ENCODE measurements at regions not wholly inside any gene's neighbourhood (a gene's known extent, or its start where the extent isn't known, plus 50 kb on each side); places are given as distances from the start of the nearest gene placed in this dataset.
"Not testable (repeated sequence)": the region's sequence is repeated elsewhere in the genome, so short reads cannot be mapped to it uniquely, and the experiment has no call there.

- Mint-ChIP-seq H3K4me3 (no peak overlapping the region), H3K27me3 (peaks cover 1% of the 10 kb centered on the region)
- POLR2A ChIA-PET, result no interaction called here
These were observed 228.4 kb upstream of the RSPO3 start for GRCh38 chr6:126890055-126890454.

GRCh38 chr6:126891158-126891557 lies 227.3 kb upstream of the RSPO3 start:
- Mint-ChIP-seq H3K9me3 (peaks cover 2% of the 10 kb centered on the region), H3K27ac (no peak overlapping the region), H3K4me1 (ENCODE audit: low read depth) (no peaks in the 10 kb centered on the region), H3K36me3 (ENCODE audit: low read depth) (no peaks in the 10 kb centered on the region), H3K27me3 (peaks cover 1% of the 10 kb centered on the region), H3K4me3 (no peak overlapping the region)
- CTCF ChIA-PET, result no interaction called here
- POLR2A ChIA-PET, result no interaction called here
- intact Hi-C loops (cut with micrococcal nuclease), result no loop called here
- no peak for TF ChIP-seq CTCF (IDR thresholded peaks at IDR 0.05)
- no peak for DNase-seq
- no peak for ATAC-seq

More at GRCh38 chr6:126890055-126890454, 228.4 kb upstream of the RSPO3 start:
- CTCF ChIA-PET, result no interaction called here
- peaks cover 2% of the 10 kb centered on the region for H3K9me3 Mint-ChIP-seq
- H3K36me3 Mint-ChIP-seq (ENCODE audit: low read depth), result no peaks in the 10 kb centered on the region
- ATAC-seq (no peak), DNase-seq (no peak)
- no peak overlapping the region for H3K27ac Mint-ChIP-seq
- no peak for TF ChIP-seq CTCF (IDR thresholded peaks at IDR 0.05)
- intact Hi-C loops (cut with micrococcal nuclease), result no loop called here
- H3K4me1 Mint-ChIP-seq (ENCODE audit: low read depth), result no peaks in the 10 kb centered on the region

- ATAC-seq; H3K9me3 Mint-ChIP-seq; DNase-seq; H3K4me1 Mint-ChIP-seq (ENCODE audit: low read depth); H3K36me3 Mint-ChIP-seq (ENCODE audit: low read depth); H3K27me3 Mint-ChIP-seq; intact Hi-C loops (cut with micrococcal nuclease); POLR2A ChIA-PET; H3K4me3 Mint-ChIP-seq; CTCF ChIA-PET; H3K27ac Mint-ChIP-seq: not testable (repeated sequence)
These were observed 225.6 kb upstream of the RSPO3 start for GRCh38 chr6:126892869-126893268.

GRCh38 chr6:126897758-126898157 lies 220.7 kb upstream of the RSPO3 start:
- ATAC-seq, result no peak
- Mint-ChIP-seq H3K27me3 (no peaks in the 10 kb centered on the region), H3K4me1 (ENCODE audit: low read depth) (no peaks in the 10 kb centered on the region), H3K4me3 (no peak overlapping the region), H3K36me3 (ENCODE audit: low read depth) (no peaks in the 10 kb centered on the region), H3K27ac (no peak overlapping the region), H3K9me3 (no peaks in the 10 kb centered on the region)
- POLR2A ChIA-PET, result no interaction called here
- intact Hi-C loops (cut with micrococcal nuclease), result no loop called here
- no peak for TF ChIP-seq CTCF (IDR thresholded peaks at IDR 0.05)
- DNase-seq, result no peak
- CTCF ChIA-PET, result no interaction called here

- intact Hi-C loops (cut with micrococcal nuclease), result no loop called here
- H3K27me3 Mint-ChIP-seq, result no peaks in the 10 kb centered on the region
- CTCF ChIA-PET, result no interaction called here
These were observed 214.3 kb upstream of the RSPO3 start for GRCh38 chr6:126904176-126904575.

More at GRCh38 chr6:126904176-126904575, 214.3 kb upstream of the RSPO3 start:
- Mint-ChIP-seq H3K4me1 (ENCODE audit: low read depth) (no peaks in the 10 kb centered on the region), H3K4me3 (no peak overlapping the region), H3K9me3 (no peaks in the 10 kb centered on the region), H3K27ac (no peak overlapping the region), H3K36me3 (ENCODE audit: low read depth) (no peaks in the 10 kb centered on the region)
- POLR2A ChIA-PET, result no interaction called here
- DNase-seq, result no peak
- no peak for ATAC-seq
- TF ChIP-seq CTCF (IDR thresholded peaks at IDR 0.05), result no peak
